Activated CD4-positive, alpha-beta T cell treated with anti-CD3 and anti-CD28 coated beads, Interleukin-2, Interleukin-4, amounts not matched to agents 100 ng/mL and 50 ng/mL, durations not matched to agents 16 hours and 8 hours (primary cell): ENCODE measurements at regions not wholly inside any gene's neighbourhood (a gene's known extent, or its start where the extent isn't known, plus 50 kb on each side); places are given as distances from the start of the nearest gene placed in this dataset.

ENCODE experiments used
- DNase-seq: peaks from one replicate; pipeline ENCODE4 v3.0.0-alpha.2; 2020; ENCODE audit warnings: low spot score

DNA sequence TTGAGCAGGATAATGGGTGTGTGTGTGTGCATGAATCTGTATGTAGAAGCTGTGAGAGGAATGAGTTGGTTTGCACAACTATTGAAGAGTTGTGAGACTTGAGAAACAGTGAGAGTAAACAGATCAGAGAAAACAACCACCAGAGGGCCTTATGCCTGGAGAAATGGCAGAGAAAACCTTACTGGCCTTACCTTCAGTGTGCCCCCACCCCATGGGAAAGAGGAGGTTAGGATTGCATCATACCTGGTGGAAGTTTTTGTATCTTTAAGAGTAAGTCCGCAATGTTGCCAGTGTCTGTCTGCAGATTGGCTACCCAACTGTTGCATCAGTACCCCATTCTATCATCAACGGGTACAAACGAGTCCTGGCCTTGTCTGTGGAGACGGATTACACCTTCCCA, 1909.4 kb upstream of the WWC1 start:
- no peak for DNase-seq

DNA sequence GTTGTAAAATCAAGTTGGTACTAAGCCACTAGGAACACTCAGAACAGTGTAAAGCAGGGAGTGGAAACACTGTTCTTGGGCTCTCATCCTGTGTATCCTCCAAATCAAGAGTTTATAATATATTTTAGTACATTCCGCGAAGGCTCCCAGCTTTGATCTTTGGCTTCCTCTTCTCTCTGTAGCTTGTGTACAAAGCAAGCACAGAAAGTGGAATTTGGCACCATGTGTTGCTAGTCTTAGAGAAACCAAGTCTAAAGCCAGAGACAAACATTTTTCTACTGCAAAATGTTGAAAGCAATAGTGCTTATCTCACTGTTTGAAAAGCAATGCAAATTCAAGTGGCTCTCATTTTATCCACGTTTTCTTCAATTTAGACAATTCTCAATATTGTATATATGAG, 1893.3 kb upstream of the WWC1 start:
- DNase-seq = no peak

DNA sequence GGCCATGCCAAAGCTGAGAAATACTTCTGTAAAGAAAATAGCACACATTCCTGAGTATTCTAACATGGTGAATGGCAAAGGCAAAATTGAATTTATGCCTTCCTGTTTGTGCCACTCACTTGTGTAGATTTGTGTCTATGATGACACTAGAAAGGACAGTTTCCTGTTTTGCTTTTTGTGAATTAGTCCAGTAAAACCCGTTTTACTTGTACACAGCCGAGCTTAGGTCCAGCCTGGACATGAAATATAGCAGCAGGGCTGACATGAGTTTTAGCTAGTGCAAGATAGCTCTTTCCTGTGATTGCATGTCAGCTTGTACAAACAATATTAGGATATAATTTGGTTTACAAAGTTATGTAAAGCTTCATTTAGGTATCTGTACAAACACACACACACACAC, 1891.7 kb upstream of the WWC1 start:
- DNase-seq = no peak

DNA sequence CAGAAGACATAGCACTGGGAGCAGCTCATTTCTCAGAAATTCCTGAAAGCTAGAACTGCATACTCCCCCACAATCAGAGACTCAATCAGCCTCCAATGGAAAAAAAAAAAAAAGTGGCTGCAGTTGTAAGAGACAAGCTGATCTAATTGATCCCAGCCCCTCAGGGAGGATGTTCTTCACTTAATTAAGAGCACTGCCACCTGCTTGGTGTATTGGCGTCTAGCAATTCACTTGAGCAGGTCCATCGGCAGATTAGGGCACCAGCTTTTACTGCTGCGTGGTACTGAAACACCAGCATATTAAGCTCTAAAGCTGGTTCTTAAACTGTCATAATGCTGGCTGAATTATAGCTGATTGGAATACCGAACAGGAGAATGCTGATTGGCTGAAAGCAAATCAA, 1890.1 kb upstream of the WWC1 start:
- no peak for DNase-seq

DNA sequence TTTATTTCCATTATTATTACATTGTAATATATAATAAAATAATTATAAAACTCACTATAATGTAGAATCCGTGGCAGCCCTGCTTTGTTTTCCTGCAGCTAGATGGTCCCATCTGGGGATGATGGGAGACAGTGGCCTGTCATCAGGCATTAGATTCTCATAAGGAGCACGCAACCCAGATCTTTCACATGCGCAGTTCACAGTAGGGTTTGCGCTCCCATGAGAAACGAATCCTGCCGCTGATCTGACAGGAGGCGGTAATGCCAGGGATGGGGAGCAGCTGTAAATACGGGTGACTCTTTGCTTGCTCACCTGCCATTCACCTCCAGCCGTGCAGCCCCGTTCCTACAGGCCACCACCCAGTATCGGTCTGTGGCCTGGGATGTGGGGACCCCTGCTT, 1879.3 kb upstream of the WWC1 start:
- DNase-seq = no peak

DNA sequence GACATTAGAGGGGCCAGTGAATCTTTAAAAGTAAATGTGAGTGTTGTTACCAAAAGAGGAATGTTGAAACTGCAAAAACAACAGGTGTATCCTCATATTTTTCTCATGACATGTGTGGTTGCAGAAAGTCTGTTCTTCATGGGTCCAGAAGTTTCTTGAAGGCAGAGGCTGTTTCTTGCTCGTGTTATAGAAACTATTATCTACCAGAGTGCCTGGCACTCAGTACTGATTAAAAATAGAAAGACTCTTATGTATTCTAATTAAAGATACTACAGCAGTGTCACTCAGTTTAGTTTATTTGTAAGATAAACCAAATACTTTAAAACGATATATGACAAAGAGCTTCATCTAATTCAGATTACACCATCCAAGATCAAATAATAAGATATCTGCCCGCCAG, 1864.2 kb upstream of the WWC1 start:
- DNase-seq = no peak

DNA sequence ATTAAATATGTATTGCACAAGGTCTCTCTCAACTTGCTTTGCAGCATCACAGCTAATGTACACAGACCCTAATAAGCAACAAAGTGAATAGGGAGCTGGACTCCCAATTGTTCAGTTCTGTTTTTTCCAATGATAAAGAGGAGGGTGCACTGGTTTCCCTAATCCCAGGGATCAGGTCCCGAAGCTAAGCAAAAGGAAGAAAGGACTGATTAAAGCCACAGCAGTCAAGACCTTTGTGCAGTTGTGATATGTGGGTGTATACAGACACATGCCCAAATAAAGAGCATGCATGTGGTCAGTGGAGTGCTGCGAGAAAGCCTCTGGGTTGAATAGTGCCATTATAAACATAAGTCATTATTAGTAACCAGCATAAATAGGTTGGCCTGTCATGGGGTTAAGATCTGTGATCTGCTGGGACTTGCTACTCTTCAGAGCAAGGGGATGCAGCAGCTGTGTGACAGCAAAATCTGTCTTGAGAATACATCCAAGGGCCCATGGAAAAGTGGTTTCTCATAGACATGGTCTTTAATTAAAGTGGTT, 1863.1 kb upstream of the WWC1 start:
- no peak for DNase-seq

DNA sequence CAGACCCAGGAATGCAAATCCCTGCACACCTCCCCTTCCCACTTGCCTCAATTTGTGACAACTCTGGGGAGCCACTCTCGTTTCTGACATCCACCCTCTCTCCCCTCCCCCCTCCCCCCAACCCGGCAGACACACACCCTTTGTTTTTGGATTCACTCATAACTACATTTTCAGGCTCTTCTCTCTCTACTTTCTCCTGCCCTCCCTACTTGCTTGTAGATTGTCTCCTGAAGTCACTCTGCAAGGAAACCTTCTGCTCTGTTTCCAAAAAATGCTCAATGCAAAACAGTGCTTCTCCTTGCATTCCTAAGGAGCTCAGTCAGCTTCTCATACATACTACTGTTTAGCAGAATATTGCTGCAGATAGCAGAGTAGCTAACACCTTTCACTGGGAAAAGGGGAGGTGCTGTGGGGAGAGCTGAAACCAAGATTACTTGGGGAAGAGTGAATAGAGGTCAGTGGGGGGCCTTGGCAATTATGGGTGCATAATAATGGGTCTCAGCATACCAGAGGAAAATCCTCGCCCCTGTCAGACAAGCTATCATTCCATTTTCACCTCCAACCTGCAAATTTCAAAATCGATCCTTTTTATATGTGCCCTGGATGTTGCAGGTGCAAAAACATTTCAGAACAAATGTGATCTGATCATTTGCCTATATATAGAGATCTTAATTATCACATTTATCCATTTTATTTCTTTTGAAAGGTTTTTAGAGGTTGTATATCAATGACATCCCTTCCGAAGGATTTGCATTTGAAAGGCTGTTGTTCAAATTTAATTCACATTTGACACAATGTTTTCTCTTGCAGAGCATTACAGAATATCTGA, 1860.7 kb upstream of the WWC1 start:
- no peak for DNase-seq

DNA sequence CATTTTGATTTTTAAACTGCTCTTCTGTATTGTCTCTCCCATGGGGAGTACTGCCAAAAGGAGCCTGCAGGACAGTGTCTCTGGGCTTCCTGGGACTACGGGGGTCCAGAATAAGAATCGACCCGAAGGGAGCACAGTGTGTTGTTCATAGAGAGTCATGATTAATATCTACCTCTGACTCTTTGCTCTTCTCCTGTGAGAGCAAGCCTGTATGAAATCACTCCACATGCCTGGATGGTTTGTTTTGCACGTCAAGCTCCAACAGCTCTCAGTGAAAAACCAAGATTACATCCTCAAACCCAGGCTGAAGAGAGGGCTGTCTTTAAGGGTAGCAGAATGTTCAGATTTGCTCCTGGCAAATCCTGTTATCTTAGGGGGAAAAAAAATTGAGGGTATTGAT, 1860.0 kb upstream of the WWC1 start:
- no peak for DNase-seq

DNA sequence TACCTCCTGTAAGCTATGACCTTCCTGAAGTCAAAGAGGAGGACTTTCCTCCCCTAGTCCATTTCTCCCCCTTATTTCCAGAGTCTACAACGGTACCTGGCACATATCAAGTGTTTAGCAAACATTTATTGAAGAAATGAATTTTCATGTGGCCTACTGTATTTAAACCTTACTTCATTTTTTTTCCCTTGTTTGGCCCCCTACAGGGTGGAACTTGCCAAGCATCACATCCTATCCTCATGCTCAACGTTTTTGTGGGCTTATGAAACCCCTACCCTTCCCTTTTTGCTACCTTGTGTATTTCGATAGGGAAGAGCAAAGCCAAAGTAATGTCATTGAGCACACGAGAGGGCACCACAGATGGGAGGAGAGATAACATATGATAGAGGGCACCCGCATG, 1857.8 kb upstream of the WWC1 start:
- DNase-seq = no peak

DNA sequence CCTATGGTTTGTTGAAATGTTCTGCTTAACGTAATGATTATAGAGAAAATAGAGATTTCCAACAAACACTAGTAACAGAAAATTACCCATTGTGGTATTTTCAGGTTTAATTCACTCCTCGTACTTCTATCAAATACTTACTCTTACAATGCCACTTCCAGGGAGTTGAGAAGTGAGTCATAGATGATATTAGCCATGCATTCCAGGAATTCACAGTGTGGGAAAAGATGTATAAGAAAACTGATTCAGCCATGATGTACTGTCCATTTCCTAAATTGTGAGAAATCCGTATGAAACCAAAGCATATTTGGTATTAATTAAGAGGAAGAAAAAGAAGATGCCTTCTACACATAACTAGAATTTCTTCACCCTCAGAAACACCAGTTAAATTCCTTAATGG, 1854.6 kb upstream of the WWC1 start:
- no peak for DNase-seq

DNA sequence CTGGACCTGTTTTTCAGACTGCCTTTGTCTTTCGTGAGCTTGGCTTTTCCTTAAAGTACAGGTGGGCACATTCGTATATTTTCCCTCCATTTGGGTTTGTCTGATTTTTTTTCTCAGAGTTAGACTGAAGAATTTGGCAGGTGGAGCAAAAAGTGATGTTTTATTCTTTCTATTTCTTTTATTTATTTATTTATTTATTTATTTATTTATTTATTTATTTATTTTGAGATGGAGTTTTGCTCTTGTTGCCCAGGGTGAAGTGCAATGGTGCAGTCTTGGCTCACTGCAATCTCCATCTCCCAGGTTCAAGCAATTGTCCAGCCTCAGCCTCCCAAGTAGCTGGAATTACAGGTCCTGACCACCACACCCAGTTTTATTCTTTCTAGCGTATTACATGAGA, 1805.1 kb upstream of the WWC1 start:
- no peak for DNase-seq

DNA sequence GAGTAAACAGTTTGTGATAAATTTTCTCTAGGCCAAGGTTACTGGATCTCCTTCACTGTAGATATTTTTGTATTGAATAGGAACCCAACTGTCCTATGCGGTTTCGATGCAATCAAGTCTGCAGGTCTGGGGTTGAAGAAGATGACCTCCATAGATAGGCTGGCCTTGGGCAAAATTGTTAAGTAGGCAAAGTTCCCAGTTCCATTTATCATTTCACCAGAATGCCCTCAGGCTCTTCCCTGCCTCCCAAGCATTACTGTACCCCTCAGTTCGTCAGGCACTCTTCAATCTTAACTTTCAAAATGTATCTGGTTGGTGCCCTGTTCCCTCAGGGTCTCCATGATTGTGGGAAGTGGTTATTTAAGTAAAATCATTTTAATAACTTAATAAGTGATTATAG, 1802.9 kb upstream of the WWC1 start:
- DNase-seq = no peak

DNA sequence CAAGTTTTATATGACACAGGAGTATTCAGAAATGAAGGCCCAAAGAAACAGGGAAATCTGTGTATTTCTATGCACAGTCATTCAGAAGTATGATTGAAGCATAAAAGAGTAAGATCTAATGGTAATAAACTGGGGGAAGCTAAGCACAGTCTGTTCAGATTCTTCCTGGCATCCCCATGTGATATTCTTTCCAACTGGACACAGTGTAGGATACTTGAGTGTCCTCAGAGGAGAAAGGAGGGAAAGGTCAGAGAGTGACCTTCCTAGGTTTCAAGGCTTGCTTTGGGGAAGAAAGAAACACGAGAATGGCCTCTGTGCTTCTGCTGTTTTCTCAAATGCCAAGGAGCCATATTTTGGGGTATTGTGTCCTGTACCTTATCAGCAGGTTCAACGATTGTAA, 1798.4 kb upstream of the WWC1 start:
- DNase-seq = no peak

DNA sequence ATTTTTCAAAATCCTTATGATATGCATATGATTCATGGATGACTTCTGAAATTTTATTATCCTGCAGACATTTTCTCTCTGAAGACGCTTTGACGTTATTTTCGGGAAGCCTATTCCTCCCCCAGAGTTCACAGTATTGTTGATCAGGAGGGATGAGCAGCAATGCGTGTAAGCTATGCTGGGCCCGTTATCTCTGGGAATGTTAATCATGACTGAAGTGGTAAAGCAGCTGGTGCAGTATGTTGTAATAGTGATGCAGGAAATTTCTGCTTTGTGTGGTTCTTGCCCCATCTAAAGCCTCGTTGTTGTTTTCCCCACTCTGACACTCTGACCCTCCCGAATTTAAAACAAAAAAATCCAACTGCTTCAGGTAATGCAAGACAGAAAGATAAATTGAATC, 1797.8 kb upstream of the WWC1 start:
- no peak for DNase-seq

DNA sequence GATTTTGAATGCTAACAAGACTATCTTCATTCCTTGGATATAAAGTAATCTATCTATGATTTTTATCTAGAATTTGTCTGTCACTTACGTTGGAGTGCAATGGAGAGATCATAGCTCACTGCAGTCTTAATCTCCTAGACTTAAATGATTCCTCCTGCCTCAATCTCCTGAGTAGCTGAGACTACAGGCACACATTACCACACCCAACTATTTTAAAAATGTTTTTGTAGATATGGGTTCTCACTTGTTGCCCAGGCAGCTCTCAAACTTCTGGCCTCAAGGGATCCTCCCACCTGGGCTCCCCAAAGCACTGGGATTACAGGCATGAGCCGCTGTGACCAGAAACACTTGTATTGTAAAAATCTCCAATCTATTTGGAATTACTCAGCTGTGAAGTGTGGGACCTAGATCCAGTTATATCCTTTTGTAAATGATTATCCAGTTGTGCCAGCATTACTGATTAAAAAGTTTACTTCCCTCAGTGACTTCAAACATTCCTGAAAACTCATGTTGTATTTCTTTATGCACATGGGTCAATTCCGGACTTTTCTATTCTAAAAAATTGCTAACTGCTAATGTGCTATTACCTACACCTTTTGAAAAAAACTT, 1793.8 kb upstream of the WWC1 start:
- no peak for DNase-seq

DNA sequence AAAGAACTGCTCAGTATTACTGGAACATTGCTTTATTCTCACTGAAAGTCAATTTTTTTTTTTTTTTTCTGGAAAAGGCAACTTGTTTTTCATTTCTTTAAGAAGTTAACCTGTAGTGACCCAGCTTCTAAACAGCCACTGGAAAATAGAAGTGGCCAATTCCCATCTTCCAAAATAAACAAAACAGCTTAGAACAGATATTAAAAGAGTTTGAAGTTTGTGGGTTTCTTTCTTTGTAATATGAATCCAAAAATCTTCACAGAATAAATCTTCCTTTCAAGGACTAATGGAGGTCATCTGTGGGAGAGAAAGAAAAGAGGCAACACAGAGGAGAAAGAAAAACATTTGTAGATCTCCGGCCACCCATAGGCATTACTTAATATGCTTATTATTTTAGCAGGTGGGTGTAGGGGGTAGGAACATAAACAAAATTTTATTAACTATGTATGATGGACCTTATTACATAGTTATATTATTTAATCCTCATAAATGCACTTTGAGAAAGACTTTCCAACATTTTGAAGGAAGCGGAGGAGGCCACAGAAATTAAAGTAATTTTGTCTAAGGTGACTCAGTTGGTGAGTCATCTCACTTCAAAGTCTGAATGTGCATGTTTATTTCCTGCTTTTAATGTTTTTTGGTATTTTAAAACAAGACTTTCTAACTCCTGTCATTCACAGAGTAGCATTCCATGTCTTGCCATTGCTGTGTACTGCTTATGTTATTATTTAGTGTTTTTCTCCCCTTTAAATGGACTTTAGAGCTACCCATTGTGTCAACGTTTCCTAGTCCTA, 1791.8 kb upstream of the WWC1 start:
- no peak for DNase-seq

DNA sequence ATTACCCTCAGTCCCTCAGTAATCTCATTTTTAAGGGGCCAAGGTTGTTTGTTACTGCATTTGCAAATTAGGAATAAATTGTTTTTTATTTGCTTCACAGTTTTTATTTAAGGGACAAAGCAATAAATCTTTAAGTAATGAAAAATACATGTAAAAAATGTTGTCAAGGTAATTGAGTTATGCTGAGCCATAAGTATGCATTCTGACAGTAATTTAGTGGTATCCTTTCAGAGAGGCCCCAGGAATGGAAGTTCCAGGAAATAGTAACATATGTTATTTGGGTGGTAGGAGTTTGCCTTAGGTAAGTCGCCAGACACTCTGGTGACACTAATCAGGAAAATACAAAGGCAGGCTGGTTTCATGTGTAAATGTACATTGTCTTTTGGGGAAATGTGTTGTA, 1787.9 kb upstream of the WWC1 start:
- no peak for DNase-seq

DNA sequence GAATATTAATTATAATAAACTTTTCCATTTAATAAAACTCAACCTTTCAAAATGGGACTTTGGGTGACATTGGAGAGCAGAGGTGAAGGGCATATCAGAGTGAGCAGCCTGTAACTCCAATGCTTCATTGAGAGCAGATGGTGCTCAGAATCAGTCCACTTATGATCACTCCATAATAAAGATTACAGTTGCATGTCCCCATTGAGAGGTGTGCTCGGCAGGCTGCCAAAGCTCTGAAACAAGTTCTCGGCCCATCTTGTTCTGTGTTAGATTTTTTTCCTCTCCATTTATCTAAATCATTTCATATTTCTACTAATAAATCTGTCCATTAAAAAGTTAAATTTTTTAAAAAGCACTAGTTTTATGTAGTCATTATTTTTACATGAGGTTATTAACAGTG, 1786.4 kb upstream of the WWC1 start:
- no peak for DNase-seq

DNA sequence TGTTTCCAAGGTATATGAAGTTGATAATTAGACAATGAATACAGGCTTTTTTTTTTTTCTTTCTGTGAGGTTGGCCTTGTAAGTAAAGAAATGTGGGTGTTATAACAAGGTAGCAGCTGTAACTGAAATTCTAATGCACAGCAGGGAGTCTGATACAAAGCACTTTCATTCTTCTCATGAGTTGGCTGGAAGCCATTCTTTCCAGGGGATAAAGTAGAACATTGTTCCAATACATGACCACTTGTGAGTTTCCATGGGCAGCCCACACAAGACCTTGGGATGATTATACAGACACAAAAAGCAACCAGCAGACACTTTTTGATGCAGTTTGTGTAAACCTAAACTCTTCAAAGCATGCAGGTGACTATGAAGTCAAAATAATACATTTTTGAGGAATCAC, 1785.9 kb upstream of the WWC1 start:
- no peak for DNase-seq

DNA sequence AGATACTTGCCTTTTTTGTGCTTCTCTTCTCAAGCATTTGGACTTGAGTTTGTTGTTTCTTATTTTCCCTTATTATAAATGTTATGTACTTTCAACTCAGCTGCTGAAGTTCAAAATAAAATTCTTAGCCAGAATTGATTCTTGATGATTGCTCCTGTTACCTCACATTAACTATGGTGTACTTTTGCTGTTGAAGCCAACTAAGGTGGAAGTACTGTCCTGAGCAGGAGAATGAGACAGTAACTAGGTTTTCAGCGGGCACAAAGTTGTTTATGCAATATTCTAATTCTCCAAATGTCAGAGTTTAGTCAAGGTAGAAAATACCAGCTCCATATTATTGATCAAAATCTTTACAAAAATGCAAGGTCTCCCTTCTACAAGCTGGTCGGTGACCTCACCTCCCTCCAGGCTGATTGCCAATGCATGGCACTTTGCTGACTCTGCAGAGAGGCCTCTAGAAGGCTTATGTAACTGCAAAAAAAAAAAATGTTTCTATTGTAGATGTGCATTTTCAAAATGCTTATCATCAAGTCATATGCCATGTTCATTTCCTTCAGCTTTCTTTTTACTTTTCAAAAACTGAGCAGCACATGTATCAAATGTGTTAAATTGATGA, 1783.5 kb upstream of the WWC1 start:
- DNase-seq = no peak

DNA sequence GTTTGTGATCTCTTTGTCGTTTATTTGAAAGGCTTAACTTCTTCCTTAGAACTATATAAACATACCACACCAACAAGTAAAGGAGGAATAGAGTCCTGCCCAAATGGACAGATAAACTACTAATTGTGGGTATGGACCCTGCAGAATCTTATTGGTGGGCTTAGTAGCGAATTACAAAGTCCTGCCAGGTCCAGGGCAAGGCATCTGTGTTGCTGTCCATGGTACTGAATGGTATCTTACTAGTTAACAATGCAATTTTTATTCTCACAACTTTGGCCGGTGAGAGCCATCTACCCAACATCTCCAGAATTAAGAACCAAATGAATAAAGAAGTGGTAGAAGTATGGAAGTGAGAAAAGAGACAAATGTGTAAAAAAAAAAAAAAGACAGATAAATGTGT, 1782.4 kb upstream of the WWC1 start:
- no peak for DNase-seq

DNA sequence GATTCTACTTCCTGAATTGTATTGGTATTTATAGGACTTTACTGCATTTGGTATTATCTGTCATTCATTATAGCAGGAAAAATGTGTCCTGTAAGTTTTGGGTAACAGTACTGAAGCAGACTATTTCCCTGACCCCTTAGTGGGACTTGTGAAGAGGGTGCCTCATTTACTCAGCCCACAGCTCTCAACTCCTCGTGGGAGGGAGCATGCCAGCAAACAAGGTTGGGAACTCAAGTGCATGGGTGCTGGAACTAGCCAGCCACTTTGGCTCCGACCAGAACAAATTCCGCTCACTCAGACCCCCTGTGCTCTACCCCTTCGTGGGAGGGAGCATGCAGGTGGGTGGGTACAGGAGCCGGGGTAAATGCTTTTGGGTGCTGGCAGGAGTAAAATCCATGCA, 1773.5 kb upstream of the WWC1 start:
- no peak for DNase-seq
